ENCODE measurements at regions not wholly inside any gene's neighbourhood (a gene's known extent, or its start where the extent isn't known, plus 50 kb on each side); places are given as distances from the start of the nearest gene placed in this dataset.

DNA sequence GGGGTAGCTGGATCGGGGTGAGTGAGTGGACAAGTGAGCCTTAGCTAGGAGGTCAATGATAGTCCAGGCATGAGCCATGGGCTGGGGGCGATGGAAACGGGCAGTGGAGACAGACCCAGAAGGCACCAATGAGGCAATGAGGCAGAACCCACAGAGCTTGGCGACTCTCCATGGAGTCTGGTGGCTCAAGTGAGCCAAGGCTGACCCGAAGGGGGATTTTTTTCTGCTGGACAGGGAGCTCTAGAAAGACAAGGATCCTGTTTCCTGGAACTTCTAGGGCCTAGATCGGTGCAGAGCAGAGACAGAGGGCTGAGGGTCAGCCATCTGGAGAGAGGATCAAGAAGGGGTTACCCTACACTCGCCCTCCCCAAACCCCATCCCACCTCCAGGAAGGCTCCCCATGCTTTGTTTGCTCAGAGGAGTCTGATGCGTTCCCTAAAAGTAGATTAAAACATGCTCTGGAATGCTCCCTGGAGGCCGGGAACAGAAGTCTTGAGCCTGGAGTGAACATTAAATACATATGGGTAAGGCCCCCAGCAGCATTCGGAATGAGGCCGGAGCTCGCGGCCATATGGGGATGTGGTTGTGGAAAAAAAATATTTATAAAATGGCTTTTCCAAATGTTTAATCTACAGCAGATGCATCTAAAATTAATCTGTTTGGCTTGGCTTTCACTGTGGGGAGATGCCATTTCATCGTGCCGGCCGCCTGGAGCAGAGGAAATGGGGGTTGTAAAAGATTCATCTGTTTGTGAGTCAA, 237.8 kb upstream of the PMEPA1 start:
- 94% methylated on average over 16 of the region's 16 CpGs for WGBS
- Histone ChIP-seq H3K36me3 (ENCODE audit: control insufficient read depth in 2 of 2, insufficient read depth in 2 of 2, low read length in 1 of 2) (no peaks in the 10 kb centered on the region), H3K27ac (ENCODE audit: low read depth in 1 of 2, low read length in 1 of 2) (no peak overlapping the region), H3K9me3 (ENCODE audit: control insufficient read depth in 2 of 2, insufficient read depth in 1 of 2, low read length in 1 of 2) (no peaks in the 10 kb centered on the region), H3K4me3 (ENCODE audit: low read length in 2 of 2) (no peak overlapping the region), H3K27me3 (ENCODE audit: control insufficient read depth in 2 of 2, insufficient read depth in 1 of 2, low read length in 1 of 2) (no peaks in the 10 kb centered on the region), H3K4me1 (ENCODE audit: control insufficient read depth in 2 of 2, insufficient read depth in 2 of 2, low read length in 2 of 2) (no peaks in the 10 kb centered on the region)
- no peak for DNase-seq (ENCODE audit: low read depth in 6 of 9, low spot score in 9 of 9)

DNA sequence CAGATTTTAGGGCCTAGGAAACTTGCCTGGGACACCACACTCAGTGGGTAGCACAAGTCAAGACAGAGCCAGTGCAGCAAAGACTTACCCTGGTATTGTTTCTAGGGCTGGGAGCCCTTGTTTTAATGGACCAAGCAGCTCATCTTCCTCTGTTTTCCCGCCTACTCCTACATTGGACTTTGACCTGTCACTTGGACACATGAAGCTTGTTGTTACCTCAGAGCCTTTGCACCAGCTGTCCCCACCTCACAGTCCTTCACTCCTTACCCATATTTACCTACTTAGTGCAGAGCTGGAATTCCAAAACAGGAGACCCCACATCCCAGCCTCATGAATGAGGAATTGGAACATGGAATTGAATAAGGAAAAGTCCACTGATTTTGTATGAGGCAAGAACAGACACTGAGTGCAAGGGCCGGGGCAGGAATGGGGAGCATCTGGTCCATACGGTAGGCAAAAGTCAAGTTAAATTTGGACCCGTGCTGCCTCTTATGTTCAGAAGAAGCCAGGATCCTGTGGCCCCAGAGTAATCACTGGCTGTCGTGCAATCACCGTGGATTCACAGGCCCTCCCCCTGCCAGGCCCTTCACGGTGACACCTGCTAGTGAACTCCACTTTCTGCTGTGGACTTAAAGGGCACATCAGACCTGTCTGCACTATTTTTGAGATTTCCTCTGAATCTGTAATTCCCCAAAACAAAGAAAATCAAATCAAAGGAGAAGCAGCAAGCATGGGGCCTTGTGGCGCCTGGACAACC, 236.9 kb upstream of the PMEPA1 start:
- 82% methylated on average over 8 of the region's 8 CpGs for WGBS
- H3K9me3 ChIP-seq (ENCODE audit: control insufficient read depth in 2 of 2, insufficient read depth in 1 of 2, low read length in 1 of 2): no peaks in the 10 kb centered on the region
- no peaks in the 10 kb centered on the region for H3K36me3 ChIP-seq (ENCODE audit: control insufficient read depth in 2 of 2, insufficient read depth in 2 of 2, low read length in 1 of 2)
- DNase-seq (ENCODE audit: low read depth in 6 of 9, low spot score in 9 of 9): no peak
- no peaks in the 10 kb centered on the region for H3K4me1 ChIP-seq (ENCODE audit: control insufficient read depth in 2 of 2, insufficient read depth in 2 of 2, low read length in 2 of 2)
- H3K27ac ChIP-seq (ENCODE audit: low read depth in 1 of 2, low read length in 1 of 2): no peak overlapping the region
- no peak overlapping the region for H3K4me3 ChIP-seq (ENCODE audit: low read length in 2 of 2)
- H3K27me3 ChIP-seq (ENCODE audit: control insufficient read depth in 2 of 2, insufficient read depth in 1 of 2, low read length in 1 of 2): no peaks in the 10 kb centered on the region

DNA sequence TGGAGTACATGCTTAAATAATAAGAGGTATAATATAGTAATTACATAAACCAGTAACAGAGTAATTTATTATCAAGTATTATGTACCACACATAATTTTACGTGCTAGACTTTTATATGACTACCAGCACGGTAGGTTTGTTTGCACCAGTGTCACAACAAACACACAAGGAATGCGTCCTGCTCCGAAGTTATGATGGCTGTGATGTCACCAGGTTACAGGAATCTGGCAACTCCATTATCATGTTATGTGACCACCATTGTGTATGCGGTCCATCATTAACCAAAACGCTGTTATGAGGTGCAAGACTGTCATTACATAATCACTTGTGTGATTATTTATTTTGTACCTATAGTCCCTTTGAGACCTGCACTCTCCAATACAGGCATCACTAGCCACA, 235.2 kb upstream of the PMEPA1 start:
- H3K27me3 ChIP-seq (ENCODE audit: control insufficient read depth in 2 of 2, insufficient read depth in 1 of 2, low read length in 1 of 2): no peaks in the 10 kb centered on the region

DNA sequence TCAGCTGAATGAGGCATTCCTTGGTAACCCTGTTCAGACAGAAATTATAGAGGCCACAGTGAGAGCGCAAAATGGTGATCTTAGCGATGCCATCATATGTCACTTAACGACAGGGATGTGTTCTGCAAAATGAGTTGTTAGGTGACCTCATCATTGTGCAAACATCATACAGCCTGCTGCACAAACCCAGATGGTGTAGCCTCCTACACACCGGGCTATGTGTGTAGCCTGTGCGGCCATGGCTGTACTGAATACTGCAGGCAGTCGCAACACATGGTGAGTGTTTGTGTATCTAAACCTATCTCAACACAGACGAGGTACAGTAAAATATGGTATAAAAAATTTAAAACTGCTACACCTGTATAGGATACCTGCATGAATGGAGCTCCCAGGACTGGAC, 234.1 kb upstream of the PMEPA1 start:
- Histone ChIP-seq H3K4me1 (ENCODE audit: control insufficient read depth in 2 of 2, insufficient read depth in 2 of 2, low read length in 2 of 2) (no peaks in the 10 kb centered on the region), H3K36me3 (ENCODE audit: control insufficient read depth in 2 of 2, insufficient read depth in 2 of 2, low read length in 1 of 2) (no peaks in the 10 kb centered on the region), H3K4me3 (ENCODE audit: low read length in 2 of 2) (no peak overlapping the region), H3K27ac (ENCODE audit: low read depth in 1 of 2, low read length in 1 of 2) (no peak overlapping the region), H3K27me3 (ENCODE audit: control insufficient read depth in 2 of 2, insufficient read depth in 1 of 2, low read length in 1 of 2) (no peaks in the 10 kb centered on the region), H3K9me3 (ENCODE audit: control insufficient read depth in 2 of 2, insufficient read depth in 1 of 2, low read length in 1 of 2) (no peaks in the 10 kb centered on the region)
- 96% methylated on average over 7 of the region's 7 CpGs for WGBS
- DNase-seq (ENCODE audit: low read depth in 6 of 9, low spot score in 9 of 9): no peak

More for the DNA sequence above, 235.2 kb upstream of the PMEPA1 start:
- 96% methylated on average over 6 of the region's 6 CpGs for WGBS
- Histone ChIP-seq H3K4me1 (ENCODE audit: control insufficient read depth in 2 of 2, insufficient read depth in 2 of 2, low read length in 2 of 2) (no peaks in the 10 kb centered on the region), H3K4me3 (ENCODE audit: low read length in 2 of 2) (no peak overlapping the region), H3K27ac (ENCODE audit: low read depth in 1 of 2, low read length in 1 of 2) (no peak overlapping the region), H3K36me3 (ENCODE audit: control insufficient read depth in 2 of 2, insufficient read depth in 2 of 2, low read length in 1 of 2) (no peaks in the 10 kb centered on the region), H3K9me3 (ENCODE audit: control insufficient read depth in 2 of 2, insufficient read depth in 1 of 2, low read length in 1 of 2) (no peaks in the 10 kb centered on the region)
- DNase-seq (ENCODE audit: low read depth in 6 of 9, low spot score in 9 of 9): no peak

DNA sequence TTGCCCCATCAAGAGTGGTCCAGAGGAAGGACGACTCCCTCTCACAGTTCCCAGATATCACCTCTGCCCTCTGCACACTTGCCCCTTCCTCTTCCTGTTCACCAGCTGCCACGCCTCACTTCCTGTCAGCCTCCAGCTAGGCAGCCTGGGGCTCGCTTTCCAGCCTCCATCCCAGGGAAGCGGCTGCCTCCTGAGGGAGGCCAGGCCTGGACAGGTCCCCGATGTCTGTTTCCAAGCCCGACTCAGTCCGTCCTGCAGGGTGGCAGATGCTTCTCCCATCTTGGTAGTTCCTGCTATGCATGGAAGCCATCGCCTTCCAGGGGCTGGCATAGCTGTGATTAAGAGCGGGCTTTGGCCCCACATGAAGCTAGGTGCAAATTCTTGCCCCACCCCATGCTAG, 233.5 kb upstream of the PMEPA1 start:
- H3K4me1 ChIP-seq (ENCODE audit: control insufficient read depth in 2 of 2, insufficient read depth in 2 of 2, low read length in 2 of 2): no peaks in the 10 kb centered on the region
- no peak overlapping the region for H3K27ac ChIP-seq (ENCODE audit: low read depth in 1 of 2, low read length in 1 of 2)
- DNase-seq (ENCODE audit: low read depth in 6 of 9, low spot score in 9 of 9): no peak
- no peaks in the 10 kb centered on the region for H3K27me3 ChIP-seq (ENCODE audit: control insufficient read depth in 2 of 2, insufficient read depth in 1 of 2, low read length in 1 of 2)
- H3K36me3 ChIP-seq (ENCODE audit: control insufficient read depth in 2 of 2, insufficient read depth in 2 of 2, low read length in 1 of 2): no peaks in the 10 kb centered on the region
- H3K9me3 ChIP-seq (ENCODE audit: control insufficient read depth in 2 of 2, insufficient read depth in 1 of 2, low read length in 1 of 2): no peaks in the 10 kb centered on the region
- WGBS: 78% methylated on average over 9 of the region's 9 CpGs
- H3K4me3 ChIP-seq (ENCODE audit: low read length in 2 of 2): no peak overlapping the region

DNA sequence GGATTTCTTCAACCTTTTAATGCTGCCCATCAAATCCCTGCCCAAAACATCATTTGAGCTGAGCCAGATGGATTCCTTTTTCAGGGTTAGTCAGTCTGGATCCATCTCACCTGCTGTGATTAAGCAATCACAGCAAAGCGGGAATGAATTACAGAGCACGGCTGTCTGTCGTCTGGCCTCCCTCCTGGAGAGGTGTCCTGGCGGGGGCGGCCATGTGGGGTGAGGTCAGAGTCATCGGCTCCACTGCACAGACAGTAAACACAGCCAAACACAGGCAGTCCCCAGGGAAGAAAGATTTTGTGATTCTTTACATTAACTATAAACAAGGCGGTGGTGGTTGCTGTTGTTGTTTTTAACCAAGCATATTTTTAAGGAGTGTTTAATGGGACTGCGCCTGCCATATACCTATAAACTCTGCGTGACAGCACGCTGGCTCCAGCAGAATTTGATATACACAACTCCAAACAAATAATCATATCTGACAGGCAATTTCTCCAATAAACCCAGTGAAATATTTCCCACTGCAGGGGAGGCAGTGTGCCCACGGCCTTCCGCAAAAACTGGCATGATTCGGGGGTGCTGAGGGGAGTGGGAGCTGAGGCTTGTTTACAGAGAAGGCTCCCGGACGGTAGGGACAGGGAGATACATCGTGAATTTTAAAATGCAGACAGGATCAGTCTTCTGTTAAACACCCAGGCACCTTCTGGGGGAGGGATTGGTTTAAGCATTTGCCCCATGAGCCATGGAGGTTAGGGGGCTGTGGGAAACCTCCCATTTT, 232.0 kb upstream of the PMEPA1 start:
- Histone ChIP-seq H3K27ac (ENCODE audit: low read depth in 1 of 2, low read length in 1 of 2) (no peak overlapping the region), H3K4me1 (ENCODE audit: control insufficient read depth in 2 of 2, insufficient read depth in 2 of 2, low read length in 2 of 2) (no peaks in the 10 kb centered on the region), H3K27me3 (ENCODE audit: control insufficient read depth in 2 of 2, insufficient read depth in 1 of 2, low read length in 1 of 2) (no peaks in the 10 kb centered on the region), H3K4me3 (ENCODE audit: low read length in 2 of 2) (no peak overlapping the region), H3K9me3 (ENCODE audit: control insufficient read depth in 2 of 2, insufficient read depth in 1 of 2, low read length in 1 of 2) (no peaks in the 10 kb centered on the region), H3K36me3 (ENCODE audit: control insufficient read depth in 2 of 2, insufficient read depth in 2 of 2, low read length in 1 of 2) (no peaks in the 10 kb centered on the region)
- DNase-seq (ENCODE audit: low read depth in 6 of 9, low spot score in 9 of 9): no peak
- 89% methylated on average over 16 of the region's 16 CpGs for WGBS

DNA sequence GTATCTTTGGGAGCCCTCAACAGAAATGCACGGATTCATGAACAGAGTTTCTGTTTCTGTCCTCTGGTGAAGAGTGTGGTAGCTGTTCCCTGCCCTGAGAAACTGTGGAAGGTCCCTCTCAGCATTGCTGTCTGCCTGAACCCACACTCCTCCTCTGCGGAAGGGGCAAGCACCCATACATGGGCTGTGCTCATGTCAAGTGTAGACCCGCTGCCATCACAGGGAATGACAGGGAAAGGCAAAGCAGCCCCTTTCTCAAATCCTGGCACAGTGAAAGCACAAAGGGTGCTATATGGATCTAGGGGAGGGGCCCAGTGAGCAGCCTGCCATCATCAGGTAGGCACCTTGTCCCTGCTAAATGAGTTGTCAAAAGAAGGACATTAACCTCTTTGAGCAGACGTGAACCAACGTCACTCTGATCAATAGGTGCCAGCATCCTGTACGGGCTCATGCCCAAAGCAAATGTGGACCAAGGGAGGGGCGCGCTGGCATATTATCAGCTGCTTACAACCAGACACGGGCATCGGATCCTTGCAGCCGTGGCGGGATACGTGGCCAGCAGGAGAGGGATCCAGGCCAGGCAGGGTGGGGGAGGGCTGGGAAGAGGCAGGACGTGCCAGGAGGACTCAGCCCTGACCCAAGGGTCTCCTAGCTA, 231.2 kb upstream of the PMEPA1 start:
- Histone ChIP-seq H3K27me3 (ENCODE audit: control insufficient read depth in 2 of 2, insufficient read depth in 1 of 2, low read length in 1 of 2) (no peaks in the 10 kb centered on the region), H3K4me3 (ENCODE audit: low read length in 2 of 2) (no peak overlapping the region), H3K27ac (ENCODE audit: low read depth in 1 of 2, low read length in 1 of 2) (no peak overlapping the region), H3K9me3 (ENCODE audit: control insufficient read depth in 2 of 2, insufficient read depth in 1 of 2, low read length in 1 of 2) (no peaks in the 10 kb centered on the region), H3K36me3 (ENCODE audit: control insufficient read depth in 2 of 2, insufficient read depth in 2 of 2, low read length in 1 of 2) (no peaks in the 10 kb centered on the region), H3K4me1 (ENCODE audit: control insufficient read depth in 2 of 2, insufficient read depth in 2 of 2, low read length in 2 of 2) (no peaks in the 10 kb centered on the region)
- 94% methylated on average over 14 of the region's 14 CpGs for WGBS
- DNase-seq (ENCODE audit: low read depth in 6 of 9, low spot score in 9 of 9): no peak

DNA sequence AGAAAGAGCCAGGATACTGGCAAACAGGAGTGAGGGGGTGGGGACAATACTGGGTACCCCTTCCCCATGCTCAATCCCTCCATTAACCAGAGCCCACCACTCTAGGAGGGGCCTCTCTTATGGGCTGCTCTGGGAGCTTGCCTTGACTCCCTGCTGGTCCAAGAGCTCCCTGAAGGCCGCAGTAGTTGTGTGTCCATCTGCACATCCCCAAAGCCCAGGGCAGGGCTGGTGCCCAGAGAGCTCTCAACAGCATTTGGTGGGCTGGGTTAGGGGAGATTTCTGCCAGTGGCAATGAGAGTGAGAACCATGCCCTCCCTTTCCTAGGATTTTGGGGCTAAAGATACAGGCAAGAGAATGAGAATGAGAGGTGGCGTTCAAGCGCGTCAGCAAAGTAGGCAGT, 230.6 kb upstream of the PMEPA1 start:
- H3K27me3 ChIP-seq (ENCODE audit: control insufficient read depth in 2 of 2, insufficient read depth in 1 of 2, low read length in 1 of 2): no peaks in the 10 kb centered on the region
- over 99% methylated on average over 4 of the region's 4 CpGs for WGBS

More for the DNA sequence above, 230.6 kb upstream of the PMEPA1 start:
- H3K36me3 ChIP-seq (ENCODE audit: control insufficient read depth in 2 of 2, insufficient read depth in 2 of 2, low read length in 1 of 2): no peaks in the 10 kb centered on the region
- H3K4me3 ChIP-seq (ENCODE audit: low read length in 2 of 2): no peak overlapping the region
- H3K4me1 ChIP-seq (ENCODE audit: control insufficient read depth in 2 of 2, insufficient read depth in 2 of 2, low read length in 2 of 2): no peaks in the 10 kb centered on the region
- DNase-seq (ENCODE audit: low read depth in 6 of 9, low spot score in 9 of 9): no peak
- H3K9me3 ChIP-seq (ENCODE audit: control insufficient read depth in 2 of 2, insufficient read depth in 1 of 2, low read length in 1 of 2): no peaks in the 10 kb centered on the region
- H3K27ac ChIP-seq (ENCODE audit: low read depth in 1 of 2, low read length in 1 of 2): no peak overlapping the region

All from thymus (tissue), 11 donors.